Neural cell (in vitro differentiated cells): ENCODE measurements at regions not wholly inside any gene's neighbourhood (a gene's known extent, or its start where the extent isn't known, plus 50 kb on each side); places are given as distances from the start of the nearest gene placed in this dataset.

Source experiments
- H2AFZ ChIP-seq: fragments of 200-600, 300-800 bp; sonication (generic), shearing (Covaris generic); 2 replicates; pipeline ENCODE4 v1.6.0; 2014; ENCODE audit warnings: low read depth, mild to moderate bottlenecking, antibody characterized with exemption, low read length, moderate library complexity
- H3F3A ChIP-seq: fragments of 200-600 bp; shearing (Covaris generic); 2 replicates; pipeline ENCODE4 v1.6.1; 2016; ENCODE audit warnings: mild to moderate bottlenecking, moderate library complexity, mixed read lengths, antibody characterized with exemption, low read length; ENCODE audit not compliant: insufficient read depth, poor library complexity, severe bottlenecking
- H3K27ac ChIP-seq: fragments of 200-600, 300-800 bp; sonication (generic), shearing (Covaris generic); 2 replicates; pipeline ENCODE4 v1.5.1; 2014; ENCODE audit warnings: mild to moderate bottlenecking, low read length, moderate library complexity
- H3K27me3 ChIP-seq: fragments of 300-800, 200-600 bp; sonication (generic), shearing (Covaris generic); 2 replicates; pipeline ENCODE4 v1.6.0; 2014; ENCODE audit warnings: mild to moderate bottlenecking, low read depth, low read length, moderate library complexity; ENCODE audit not compliant: insufficient read depth
- H3K36me3 ChIP-seq: fragments of 300-800, 200-600 bp; sonication (generic), shearing (Covaris generic); 2 replicates; pipeline ENCODE4 v1.5.1; 2014; ENCODE audit warnings: mild to moderate bottlenecking, antibody characterized with exemption, low read length, moderate library complexity; ENCODE audit not compliant: insufficient read depth
- H3K4me2 ChIP-seq: fragments of 300-800, 200-600 bp; sonication (generic), shearing (Covaris generic); 2 replicates; pipeline ENCODE4 v1.6.0; 2014; ENCODE audit warnings: mild to moderate bottlenecking, low read length
- H3K4me3 ChIP-seq: fragments of 300-800, 200-600 bp; sonication (generic), shearing (Covaris generic); 2 replicates; pipeline ENCODE4 v1.5.1; 2014; ENCODE audit warnings: mild to moderate bottlenecking, low read length, moderate library complexity
- H3K79me2 ChIP-seq: fragments of 200-600 bp; shearing (Covaris generic); replicated peaks from 2 replicates; pipeline ENCODE4 v1.6.0; 2014; ENCODE audit warnings: mild to moderate bottlenecking, low read length, moderate library complexity; ENCODE audit not compliant: insufficient read depth
- H3K9ac ChIP-seq: fragments of 300-800, 200-600 bp; sonication (generic), shearing (Covaris generic); 2 replicates; pipeline ENCODE4 v1.6.1; 2016; ENCODE audit warnings: mild to moderate bottlenecking, low read length, mixed read lengths
- H3K9me2 ChIP-seq: fragments of 200-600 bp; shearing (Covaris generic); 2 replicates; pipeline ENCODE4 v1.6.1; 2016; ENCODE audit warnings: mild to moderate bottlenecking, low read length, mixed read lengths; ENCODE audit not compliant: insufficient read depth
- H3K9me3 ChIP-seq: fragments of 200-600, 300-800 bp; sonication (generic), shearing (Covaris generic); 2 replicates; pipeline ENCODE4 v1.6.1; 2016; ENCODE audit warnings: mild to moderate bottlenecking, mixed run types, low read length, moderate library complexity, mixed read lengths
- H4K20me1 ChIP-seq: fragments of 200-600 bp; shearing (Covaris generic); 2 replicates; pipeline ENCODE4 v1.6.1; 2016; ENCODE audit warnings: mild to moderate bottlenecking, mixed run types; ENCODE audit not compliant: insufficient read depth
- EP300 ChIP-seq: fragments of 450-650 bp; conservative IDR thresholded peaks from 2 replicates; pipeline ENCODE4 v1.6.1; 2014; ENCODE audit warnings: antibody characterized with exemption, mild to moderate bottlenecking, moderate library complexity; ENCODE audit not compliant: poor library complexity, severe bottlenecking
- EZH2 ChIP-seq: fragments of 200-600, 300-800 bp; shearing (Covaris generic), sonication (generic); IDR thresholded peaks from 2 replicates; pipeline ENCODE4 v1.6.1; 2014; ENCODE audit warnings: antibody characterized with exemption, low read length, borderline replicate concordance, mild to moderate bottlenecking; ENCODE audit not compliant: insufficient read depth, poor library complexity, severe bottlenecking
- MXI1 ChIP-seq: fragments of 450-650 bp; conservative IDR thresholded peaks from 2 replicates; pipeline ENCODE4 v1.6.1; 2014; ENCODE audit warnings: antibody characterized with exemption, mild to moderate bottlenecking; ENCODE audit not compliant: poor library complexity, severe bottlenecking
- POLR2AphosphoS5 ChIP-seq: IDR thresholded peaks from 2 replicates; pipeline ENCODE4 v1.6.1; 2012
- RAD21 ChIP-seq: fragments of 450-650 bp; conservative IDR thresholded peaks from 2 replicates; pipeline ENCODE4 v1.6.1; 2014; ENCODE audit warnings: antibody characterized with exemption, mild to moderate bottlenecking, moderate library complexity
- SMC3 ChIP-seq: fragments of 450-650 bp; conservative IDR thresholded peaks from 2 replicates; pipeline ENCODE4 v1.6.1; 2014; ENCODE audit warnings: antibody characterized with exemption, mild to moderate bottlenecking, moderate library complexity; ENCODE audit not compliant: poor library complexity
- TAF1 ChIP-seq: IDR thresholded peaks from 2 replicates; pipeline ENCODE4 v1.6.1; 2012; ENCODE audit warnings: low read depth
- TF ChIP-seq, protein P1 (sequence below): fragments of 450-650 bp; IDR thresholded peaks from 2 replicates; pipeline ENCODE4 v1.5.1; 2014; ENCODE audit warnings: antibody characterized with exemption, mild to moderate bottlenecking, moderate library complexity; ENCODE audit not compliant: poor library complexity, severe bottlenecking
- TF ChIP-seq, protein P2 (sequence below): IDR thresholded peaks from 2 replicates; pipeline ENCODE4 v1.6.1; 2012; ENCODE audit warnings: borderline replicate concordance

DNA sequence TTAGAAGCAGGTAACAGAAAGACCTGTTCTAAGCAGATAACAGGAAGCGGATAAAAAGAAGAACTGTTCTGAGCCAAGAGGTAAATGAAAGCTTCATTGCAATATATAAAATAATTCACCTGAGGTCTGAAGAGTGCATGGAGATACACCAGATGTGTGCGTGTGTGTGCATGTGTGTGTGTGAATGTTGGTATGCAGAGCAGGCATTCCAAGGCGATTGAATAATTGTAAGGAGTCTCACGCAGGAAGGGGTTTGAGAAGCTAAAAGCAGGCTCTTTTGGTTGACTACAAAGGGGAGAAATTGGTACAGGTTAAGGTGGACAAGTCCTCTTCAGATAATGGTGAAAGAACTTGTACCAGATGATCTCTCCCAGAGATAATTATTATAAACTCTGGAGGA lies 450.6 kb downstream of the DNAJB9 start:
- Histone ChIP-seq H3K27ac (no peak overlapping the region), H3K79me2 (no peaks in the 10 kb centered on the region), H3K36me3 (no peaks in the 10 kb centered on the region), H3K4me2 (no peak overlapping the region), H4K20me1 (no peaks in the 10 kb centered on the region), H3K27me3 (no peaks in the 10 kb centered on the region), H3K4me3 (no peak overlapping the region), H3K9me2 (no peaks in the 10 kb centered on the region), H3K9me3 (no peaks in the 10 kb centered on the region), H3K9ac (no peak overlapping the region), H2AFZ (no peak overlapping the region), H3F3A (no peaks in the 10 kb centered on the region)
- TF ChIP-seq TAF1 (no peak), MXI1 (no peak), EZH2 (no peak)
- TF ChIP-seq, protein P1, sequence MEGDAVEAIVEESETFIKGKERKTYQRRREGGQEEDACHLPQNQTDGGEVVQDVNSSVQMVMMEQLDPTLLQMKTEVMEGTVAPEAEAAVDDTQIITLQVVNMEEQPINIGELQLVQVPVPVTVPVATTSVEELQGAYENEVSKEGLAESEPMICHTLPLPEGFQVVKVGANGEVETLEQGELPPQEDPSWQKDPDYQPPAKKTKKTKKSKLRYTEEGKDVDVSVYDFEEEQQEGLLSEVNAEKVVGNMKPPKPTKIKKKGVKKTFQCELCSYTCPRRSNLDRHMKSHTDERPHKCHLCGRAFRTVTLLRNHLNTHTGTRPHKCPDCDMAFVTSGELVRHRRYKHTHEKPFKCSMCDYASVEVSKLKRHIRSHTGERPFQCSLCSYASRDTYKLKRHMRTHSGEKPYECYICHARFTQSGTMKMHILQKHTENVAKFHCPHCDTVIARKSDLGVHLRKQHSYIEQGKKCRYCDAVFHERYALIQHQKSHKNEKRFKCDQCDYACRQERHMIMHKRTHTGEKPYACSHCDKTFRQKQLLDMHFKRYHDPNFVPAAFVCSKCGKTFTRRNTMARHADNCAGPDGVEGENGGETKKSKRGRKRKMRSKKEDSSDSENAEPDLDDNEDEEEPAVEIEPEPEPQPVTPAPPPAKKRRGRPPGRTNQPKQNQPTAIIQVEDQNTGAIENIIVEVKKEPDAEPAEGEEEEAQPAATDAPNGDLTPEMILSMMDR = no peak

DNA sequence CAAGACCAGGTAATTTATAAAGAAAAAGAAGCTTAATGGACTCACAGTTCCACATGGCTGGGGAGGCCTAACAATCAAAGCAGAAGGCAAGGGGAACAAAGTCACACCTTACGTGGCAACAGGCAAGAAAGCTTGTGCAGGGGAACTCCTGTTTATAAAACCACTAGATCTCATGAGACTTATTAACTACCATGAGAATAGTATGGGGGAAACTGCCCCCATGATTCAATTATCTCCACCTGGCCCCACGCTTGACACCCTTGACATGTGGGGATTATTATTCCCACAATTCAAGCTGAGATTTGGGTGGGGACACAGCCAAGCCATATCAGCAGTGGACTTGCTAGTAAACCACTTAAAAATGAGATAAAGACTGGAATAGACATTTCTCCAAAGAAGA lies 451.7 kb downstream of the DNAJB9 start:
- TF ChIP-seq, protein P2, sequence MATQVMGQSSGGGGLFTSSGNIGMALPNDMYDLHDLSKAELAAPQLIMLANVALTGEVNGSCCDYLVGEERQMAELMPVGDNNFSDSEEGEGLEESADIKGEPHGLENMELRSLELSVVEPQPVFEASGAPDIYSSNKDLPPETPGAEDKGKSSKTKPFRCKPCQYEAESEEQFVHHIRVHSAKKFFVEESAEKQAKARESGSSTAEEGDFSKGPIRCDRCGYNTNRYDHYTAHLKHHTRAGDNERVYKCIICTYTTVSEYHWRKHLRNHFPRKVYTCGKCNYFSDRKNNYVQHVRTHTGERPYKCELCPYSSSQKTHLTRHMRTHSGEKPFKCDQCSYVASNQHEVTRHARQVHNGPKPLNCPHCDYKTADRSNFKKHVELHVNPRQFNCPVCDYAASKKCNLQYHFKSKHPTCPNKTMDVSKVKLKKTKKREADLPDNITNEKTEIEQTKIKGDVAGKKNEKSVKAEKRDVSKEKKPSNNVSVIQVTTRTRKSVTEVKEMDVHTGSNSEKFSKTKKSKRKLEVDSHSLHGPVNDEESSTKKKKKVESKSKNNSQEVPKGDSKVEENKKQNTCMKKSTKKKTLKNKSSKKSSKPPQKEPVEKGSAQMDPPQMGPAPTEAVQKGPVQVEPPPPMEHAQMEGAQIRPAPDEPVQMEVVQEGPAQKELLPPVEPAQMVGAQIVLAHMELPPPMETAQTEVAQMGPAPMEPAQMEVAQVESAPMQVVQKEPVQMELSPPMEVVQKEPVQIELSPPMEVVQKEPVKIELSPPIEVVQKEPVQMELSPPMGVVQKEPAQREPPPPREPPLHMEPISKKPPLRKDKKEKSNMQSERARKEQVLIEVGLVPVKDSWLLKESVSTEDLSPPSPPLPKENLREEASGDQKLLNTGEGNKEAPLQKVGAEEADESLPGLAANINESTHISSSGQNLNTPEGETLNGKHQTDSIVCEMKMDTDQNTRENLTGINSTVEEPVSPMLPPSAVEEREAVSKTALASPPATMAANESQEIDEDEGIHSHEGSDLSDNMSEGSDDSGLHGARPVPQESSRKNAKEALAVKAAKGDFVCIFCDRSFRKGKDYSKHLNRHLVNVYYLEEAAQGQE = no peak
- no peak for TF ChIP-seq RAD21
- TF ChIP-seq TAF1 = no peak
- TF ChIP-seq, protein P1 = no peak
- TF ChIP-seq POLR2AphosphoS5 = no peak
- TF ChIP-seq SMC3 = no peak
- no peak for TF ChIP-seq EP300
- no peak for TF ChIP-seq MXI1
- TF ChIP-seq EZH2 = no peak
- Histone ChIP-seq H3F3A (no peaks in the 10 kb centered on the region), H3K4me3 (no peak overlapping the region), H3K4me2 (no peak overlapping the region), H3K9ac (no peak overlapping the region), H3K9me3 (no peaks in the 10 kb centered on the region), H3K36me3 (no peaks in the 10 kb centered on the region), H3K27me3 (no peaks in the 10 kb centered on the region), H4K20me1 (no peaks in the 10 kb centered on the region), H3K27ac (no peak overlapping the region), H2AFZ (no peak overlapping the region), H3K9me2 (no peaks in the 10 kb centered on the region), H3K79me2 (no peaks in the 10 kb centered on the region)
